LNCAP (cell line): ENCODE measurements at regions not wholly inside any gene's neighbourhood (a gene's known extent, or its start where the extent isn't known, plus 50 kb on each side); places are given as distances from the start of the nearest gene placed in this dataset.

Experiments
- TF ChIP-seq, protein P1 (sequence below): fragments of 450-650 bp; IDR thresholded peaks from 2 replicates; pipeline ENCODE4 v1.5.1; 2017; ENCODE audit warnings: mild to moderate bottlenecking

DNA sequence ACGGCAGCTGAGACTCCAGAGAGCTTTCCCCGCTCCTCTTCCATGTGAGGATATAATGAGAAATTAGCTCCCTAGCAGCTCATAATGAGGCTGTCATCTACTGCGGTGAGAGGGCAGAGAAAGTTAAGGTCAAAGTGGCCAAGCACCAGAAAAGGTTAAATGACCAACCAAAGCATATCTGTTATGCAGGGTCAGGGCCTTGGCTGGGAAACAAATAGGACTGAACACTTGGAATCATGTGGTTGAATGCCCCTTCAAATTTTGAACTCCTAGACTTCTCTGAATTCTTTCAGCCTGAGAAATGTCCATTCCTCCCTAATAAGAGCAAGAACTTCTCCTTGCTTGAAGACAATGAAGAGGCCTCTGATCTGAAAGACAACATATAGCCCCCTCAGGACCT, 115.9 kb downstream of the TM2D1 start:
- TF ChIP-seq, protein P1, sequence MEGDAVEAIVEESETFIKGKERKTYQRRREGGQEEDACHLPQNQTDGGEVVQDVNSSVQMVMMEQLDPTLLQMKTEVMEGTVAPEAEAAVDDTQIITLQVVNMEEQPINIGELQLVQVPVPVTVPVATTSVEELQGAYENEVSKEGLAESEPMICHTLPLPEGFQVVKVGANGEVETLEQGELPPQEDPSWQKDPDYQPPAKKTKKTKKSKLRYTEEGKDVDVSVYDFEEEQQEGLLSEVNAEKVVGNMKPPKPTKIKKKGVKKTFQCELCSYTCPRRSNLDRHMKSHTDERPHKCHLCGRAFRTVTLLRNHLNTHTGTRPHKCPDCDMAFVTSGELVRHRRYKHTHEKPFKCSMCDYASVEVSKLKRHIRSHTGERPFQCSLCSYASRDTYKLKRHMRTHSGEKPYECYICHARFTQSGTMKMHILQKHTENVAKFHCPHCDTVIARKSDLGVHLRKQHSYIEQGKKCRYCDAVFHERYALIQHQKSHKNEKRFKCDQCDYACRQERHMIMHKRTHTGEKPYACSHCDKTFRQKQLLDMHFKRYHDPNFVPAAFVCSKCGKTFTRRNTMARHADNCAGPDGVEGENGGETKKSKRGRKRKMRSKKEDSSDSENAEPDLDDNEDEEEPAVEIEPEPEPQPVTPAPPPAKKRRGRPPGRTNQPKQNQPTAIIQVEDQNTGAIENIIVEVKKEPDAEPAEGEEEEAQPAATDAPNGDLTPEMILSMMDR = no peak

DNA sequence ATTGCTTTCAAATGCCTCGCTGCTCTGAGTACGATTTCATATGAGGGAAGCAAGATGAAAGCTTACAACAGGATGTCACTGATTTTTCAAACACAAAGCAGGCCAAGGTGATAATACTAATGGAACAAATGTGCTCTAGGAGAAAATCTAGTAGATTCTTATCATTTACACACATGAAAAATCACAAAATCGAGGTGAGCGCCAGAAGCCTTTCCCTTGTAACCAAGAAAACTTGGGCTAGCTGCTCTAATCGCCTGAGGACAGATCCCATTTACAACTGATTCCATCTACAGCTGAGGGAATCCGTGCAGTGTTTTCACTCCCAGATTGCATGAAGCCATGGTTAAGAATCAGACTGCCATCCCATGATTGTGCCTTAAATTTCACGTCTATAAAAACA, 117.5 kb downstream of the TM2D1 start:
- TF ChIP-seq, protein P1 = no peak

DNA sequence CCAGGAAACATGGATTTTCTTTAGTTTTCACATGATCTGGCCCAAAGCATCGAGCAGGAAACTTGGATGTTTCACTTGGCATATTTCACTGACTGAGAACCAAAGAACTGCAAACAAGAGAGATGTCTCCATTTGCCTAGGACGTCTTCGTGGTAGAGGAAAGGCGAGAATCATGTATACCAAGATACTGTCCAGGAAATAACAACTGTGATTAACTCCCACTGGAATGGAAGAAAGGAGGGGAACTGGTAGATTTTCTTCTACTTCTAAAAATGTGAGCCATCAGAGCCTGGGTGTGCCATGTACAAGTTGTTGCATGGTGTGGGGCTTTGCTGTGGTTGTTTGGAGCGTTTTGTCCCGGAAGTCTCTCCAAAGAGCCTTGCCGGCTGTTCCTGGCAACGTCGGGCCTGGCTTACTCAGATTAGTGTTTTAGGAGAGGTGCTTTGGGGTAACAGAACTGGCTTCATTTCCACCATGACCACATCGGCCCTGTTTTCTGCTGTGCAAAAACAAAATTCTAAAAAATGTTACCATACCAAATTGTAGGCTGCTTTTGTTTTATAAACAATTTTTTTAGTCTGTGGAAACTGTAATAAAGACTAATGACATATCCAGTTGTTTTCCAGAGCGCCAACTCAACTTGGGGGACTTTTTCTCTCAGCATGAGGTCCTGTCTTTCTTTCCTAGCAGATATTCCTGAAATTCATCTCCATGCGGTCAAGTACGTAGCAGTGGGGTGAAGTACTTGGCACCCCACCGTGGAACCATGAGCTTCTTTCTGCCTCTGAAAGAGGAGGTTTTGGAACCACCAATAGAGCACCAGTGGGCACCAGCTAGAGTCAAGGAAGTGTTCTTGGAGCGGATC, 118.3 kb downstream of the TM2D1 start:
- TF ChIP-seq, protein P1 = no peak

DNA sequence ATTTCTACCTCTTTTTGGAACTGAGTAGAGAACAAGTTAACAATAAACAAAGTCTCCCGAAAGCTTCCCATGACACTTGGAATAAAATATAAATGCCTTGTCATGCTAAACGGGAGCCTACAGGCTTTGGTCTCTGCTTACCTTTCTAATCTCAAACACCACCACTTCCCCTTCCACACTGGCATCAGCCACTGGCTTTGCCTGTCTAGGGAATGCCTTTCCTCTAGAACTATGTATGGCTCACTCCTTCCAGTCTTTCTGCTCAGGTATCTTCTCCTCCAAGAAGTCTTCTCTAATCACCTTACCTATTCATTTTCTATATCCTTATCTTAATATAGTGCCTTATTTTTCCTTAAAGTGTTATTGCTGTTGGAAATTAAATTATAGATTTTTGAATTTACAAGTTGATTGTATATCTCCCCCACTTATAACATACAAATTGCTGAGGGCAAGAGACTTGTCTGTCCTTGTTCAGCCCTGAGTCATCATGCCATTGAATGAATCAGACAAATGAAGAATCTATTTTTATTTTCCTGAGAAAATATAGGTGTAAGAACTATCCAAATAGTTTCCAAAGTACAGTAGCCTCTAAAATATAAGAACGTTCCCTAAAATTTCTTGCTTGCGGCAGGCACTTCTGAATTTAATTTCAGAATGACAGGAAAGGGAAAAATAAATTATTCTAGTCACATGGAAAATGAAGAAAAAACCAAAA, 119.2 kb downstream of the TM2D1 start:
- TF ChIP-seq, protein P1 = no peak

DNA sequence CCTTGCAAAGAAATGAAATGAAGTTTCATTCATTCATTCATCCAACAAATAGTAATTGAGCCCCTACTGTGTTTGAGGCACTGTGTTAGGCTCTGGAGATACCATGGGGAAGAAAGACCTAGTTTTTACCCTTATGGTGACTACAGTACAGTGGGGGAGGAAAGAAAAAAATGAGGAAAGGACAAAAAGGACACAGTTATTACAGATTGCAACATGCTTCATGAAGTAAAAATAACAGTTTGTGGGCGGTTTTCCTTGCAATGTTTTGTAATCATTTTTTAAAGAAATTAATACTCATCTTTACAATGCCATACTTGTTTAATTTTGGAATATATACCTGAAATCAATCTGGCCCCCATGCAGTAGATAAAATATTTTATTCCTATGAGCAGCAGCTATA, 120.3 kb downstream of the TM2D1 start:
- TF ChIP-seq, protein P1 = no peak

DNA sequence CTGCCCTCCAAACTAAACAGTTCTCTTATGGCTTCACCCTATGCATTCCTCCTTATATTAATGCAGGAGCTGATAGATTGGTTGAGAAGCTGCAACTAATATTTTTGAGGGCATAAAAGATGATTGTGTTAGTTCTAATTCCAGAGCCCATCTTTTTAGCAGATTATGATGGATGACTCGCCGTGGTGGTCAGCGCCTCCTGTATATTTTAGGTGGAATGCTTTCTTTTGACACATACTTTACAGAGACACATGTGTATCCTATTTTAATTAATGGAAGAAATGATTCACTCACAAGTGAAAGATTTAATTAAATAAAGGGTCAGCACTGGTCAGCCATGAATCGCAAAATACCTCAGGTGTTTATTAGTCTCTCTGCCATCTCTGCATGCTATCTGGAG, 120.7 kb downstream of the TM2D1 start:
- TF ChIP-seq, protein P1 = no peak

DNA sequence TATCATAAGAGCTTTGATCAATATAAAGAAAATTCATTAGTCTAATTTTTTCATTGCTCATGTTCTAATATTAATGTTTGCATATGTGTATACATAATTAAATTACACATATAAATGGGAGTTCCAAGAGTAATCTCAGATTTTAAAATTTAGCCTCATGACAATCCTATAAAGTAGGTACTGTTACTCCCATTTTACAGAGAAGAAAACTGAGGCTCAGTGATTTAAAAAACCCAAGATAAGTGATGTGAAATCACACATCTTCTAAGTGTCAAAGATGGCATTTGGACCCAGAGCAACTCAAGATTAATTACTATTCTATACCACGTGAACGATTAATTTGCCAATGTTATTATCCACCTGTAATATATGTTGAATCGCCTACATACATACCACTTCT, 122.3 kb downstream of the TM2D1 start:
- TF ChIP-seq, protein P1 = no peak
